Endothelial cell of umbilical vein (primary cell): ENCODE measurements at regions not wholly inside any gene's neighbourhood (a gene's known extent, or its start where the extent isn't known, plus 50 kb on each side); places are given as distances from the start of the nearest gene placed in this dataset.

ENCODE experiments used
- BruUV-seq: library from RNA; stranded (reverse); fragments of 400-500 nt; replicated peaks from 2 replicates; lab custom pipeline; 2021; lab: Mats Ljungman, UMichigan
- CTCF ChIA-PET: fragments of 300-600, 350-600 bp; sonication (Branson Sonifier 250); formaldehyde crosslinking; loops from one replicate; lab custom pipeline; 2021; ENCODE audit warnings: antibody characterized with exemption, inconsistent platforms; lab: Charles Lee
- POLR2A ChIA-PET: fragments of 300-600, 350-600 bp; sonication (Branson Sonifier 250); formaldehyde crosslinking; loops from one replicate; lab custom pipeline; 2021; ENCODE audit warnings: antibody characterized with exemption, inconsistent platforms; lab: Charles Lee
- DNase-seq: peaks from one replicate; pipeline ENCODE4 v3.0.0-alpha.2; 2011; ENCODE audit warnings: low read depth, low spot score
- FAIRE-seq: peaks from 2 replicates; lab custom pipeline; 2011; peaks lifted over from hg19 to GRCh38; lab: Jason Lieb, UNC
- H2AFZ ChIP-seq: 2 replicates; pipeline ENCODE4 v1.6.0; 2012; ENCODE audit warnings: low read depth, low read length, control low read depth, inconsistent platforms
- H3K27ac ChIP-seq: 2 replicates; pipeline ENCODE4 v1.5.1; 2011; ENCODE audit warnings: low read depth, mild to moderate bottlenecking, control low read depth, low read length, moderate library complexity; ENCODE audit not compliant: insufficient read depth
- H3K27me3 ChIP-seq, 2 experiments: 2 replicates each; pipeline versions ENCODE4 v1.6.0 to v1.6.1; 2011; ENCODE audit warnings: low read length in 2 of 2, mixed read lengths in 1 of 2; ENCODE audit not compliant: control insufficient read depth in 2 of 2, insufficient read depth in 2 of 2
- H3K36me3 ChIP-seq, 2 experiments: 2 replicates in 1 of 2; 3 replicates in 1 of 2; pipeline ENCODE4 v1.5.1; 2011; ENCODE audit warnings: low read length in 2 of 2, mild to moderate bottlenecking in 1 of 2, moderate library complexity in 1 of 2; ENCODE audit not compliant: control insufficient read depth in 2 of 2, insufficient read depth in 2 of 2; ENCODE audit errors: extremely low read depth in 1 of 2
- H3K4me1 ChIP-seq: 3 replicates; pipeline ENCODE4 v1.5.1; 2011; ENCODE audit warnings: mild to moderate bottlenecking, low read length; ENCODE audit not compliant: control insufficient read depth, insufficient read depth; ENCODE audit errors: extremely low read depth
- H3K4me2 ChIP-seq: 2 replicates; pipeline ENCODE4 v1.6.1; 2011; ENCODE audit warnings: low read length, control low read depth, mixed read lengths; ENCODE audit not compliant: insufficient read depth
- H3K4me3 ChIP-seq, 3 experiments: fragments of 200-600 bp in 1 of 3; sonication (generic), shearing (Covaris generic) in 1 of 3; replicated peaks in 1 of 3; 2 replicates each; pipeline ENCODE4 v1.5.1; 2011 to 2016; ENCODE audit warnings: control low read depth in 3 of 3, low read length in 3 of 3, mild to moderate bottlenecking in 2 of 3, inconsistent platforms in 1 of 3, low read depth in 1 of 3, moderate library complexity in 1 of 3; ENCODE audit not compliant: insufficient read depth in 1 of 3
- H3K79me2 ChIP-seq: 2 replicates; pipeline ENCODE4 v1.6.0; 2012; ENCODE audit warnings: low read length, inconsistent platforms; ENCODE audit not compliant: control insufficient read depth, insufficient read depth
- H3K9ac ChIP-seq: replicated peaks from 2 replicates; pipeline ENCODE3; 2011; ENCODE audit warnings: low read length, control low read depth; ENCODE audit not compliant: insufficient read depth; ENCODE audit errors: extremely low read depth
- H3K9me1 ChIP-seq: replicated peaks from 3 replicates; pipeline ENCODE4 v1.6.0; 2011; ENCODE audit warnings: mild to moderate bottlenecking, low read length; ENCODE audit not compliant: control insufficient read depth, insufficient read depth; ENCODE audit errors: extremely low read depth
- H3K9me3 ChIP-seq: replicated peaks from 2 replicates; pipeline ENCODE4 v1.5.1; 2012; ENCODE audit warnings: low read length, inconsistent platforms; ENCODE audit not compliant: control insufficient read depth, insufficient read depth
- H4K20me1 ChIP-seq: replicated peaks from 2 replicates; pipeline ENCODE3; 2011; ENCODE audit warnings: mild to moderate bottlenecking, low read length; ENCODE audit not compliant: control insufficient read depth, insufficient read depth; ENCODE audit errors: extremely low read depth
- CTCF ChIP-seq, 2 donors: IDR thresholded peaks; 1 replicate in 1 of 2; 2 replicates in 1 of 2; pipeline ENCODE4 v1.5.1; 2011; ENCODE audit warnings: low read length in 2 of 2, mild to moderate bottlenecking in 2 of 2, moderate library complexity in 2 of 2, control low read depth in 1 of 2, inconsistent platforms in 1 of 2, low read depth in 1 of 2; ENCODE audit not compliant: insufficient read depth in 1 of 2; ENCODE audit errors: extremely low read depth in 1 of 2
- EZH2 ChIP-seq: IDR thresholded peaks from 2 replicates; pipeline ENCODE4 v1.6.1; 2012; ENCODE audit warnings: borderline replicate concordance, low read depth, mild to moderate bottlenecking, moderate library complexity, low read length, inconsistent platforms; ENCODE audit not compliant: severe bottlenecking
- FOS ChIP-seq: IDR thresholded peaks from 2 replicates; pipeline ENCODE4 v1.6.1; 2011; ENCODE audit warnings: mild to moderate bottlenecking, low read length, moderate library complexity, borderline replicate concordance; ENCODE audit not compliant: insufficient read depth
- GATA2 ChIP-seq: IDR thresholded peaks from 2 replicates; pipeline ENCODE4 v1.7.0; 2011; ENCODE audit warnings: low read depth, mild to moderate bottlenecking, moderate library complexity, mixed read lengths, low read length; ENCODE audit not compliant: insufficient read length, insufficient read depth
- JUN ChIP-seq: IDR thresholded peaks from 2 replicates; pipeline ENCODE4 v1.6.1; 2011; ENCODE audit warnings: borderline replicate concordance, low read depth; ENCODE audit not compliant: insufficient read length, insufficient read depth
- MAX ChIP-seq: IDR thresholded peaks from 2 replicates; pipeline ENCODE4 v1.6.1; 2011; ENCODE audit not compliant: insufficient read depth, insufficient read length
- MYC ChIP-seq: IDR thresholded peaks from one replicate; pipeline ENCODE4 v1.6.1; 2011; ENCODE audit warnings: mild to moderate bottlenecking, low read depth, low read length
- POLR2A ChIP-seq: IDR thresholded peaks from 2 replicates; pipeline ENCODE4 v1.6.1; 2012; ENCODE audit warnings: low read depth, mild to moderate bottlenecking, control low read depth, low read length
- POLR2AphosphoS5 ChIP-seq: IDR thresholded peaks from 2 replicates; pipeline ENCODE4 v1.6.1; 2012; ENCODE audit warnings: low read depth, mild to moderate bottlenecking, control low read depth, low read length, moderate library complexity; ENCODE audit not compliant: insufficient read depth
- dilution Hi-C: fragments of 300-500 bp; cut with MboI; formaldehyde crosslinking; loops from one replicate; pipeline ENCODE4 v1.15.0; 2019; ENCODE audit warnings: low sequenced_read_pairs; ENCODE audit not compliant: extremely low pct_ligation_motif_present
- intact Hi-C: fragments of 100-400 bp; cut with micrococcal nuclease; formaldehyde crosslinking; loops from one replicate; pipeline ENCODE4 v1.10.0; 2022

- FAIRE-seq (no peak), DNase-seq (no peak)
- ChIA-PET CTCF (no interaction called here), POLR2A (no interaction called here)
- TF ChIP-seq MYC = no peak
- TF ChIP-seq FOS = no peak
- no peak for TF ChIP-seq JUN
- no peak for TF ChIP-seq GATA2
- TF ChIP-seq CTCF (IDR thresholded peaks at IDR 0.05; ENCODE audit: extremely low read depth in 1 of 2, insufficient read depth in 1 of 2, low read depth in 1 of 2, low read length in 2 of 2) = no peak
- TF ChIP-seq POLR2A = no peak
- no peak for TF ChIP-seq POLR2AphosphoS5
- no peak for TF ChIP-seq EZH2
- no peak for TF ChIP-seq MAX
- Histone ChIP-seq H3K27me3 (no peaks in the 10 kb centered on the region), H3K9me1 (no peaks in the 10 kb centered on the region), H3K4me1 (no peaks in the 10 kb centered on the region), H4K20me1 (no peaks in the 10 kb centered on the region), H3K4me2 (no peak overlapping the region), H3K27ac (no peak overlapping the region), H3K4me3 (no peak overlapping the region), H2AFZ (no peak overlapping the region), H3K36me3 (no peaks in the 10 kb centered on the region), H3K79me2 (no peaks in the 10 kb centered on the region), H3K9me3 (no peaks in the 10 kb centered on the region), H3K9ac (no peak overlapping the region)
- no TSS peak for BruUV-seq
- dilution Hi-C loops (no loop called here), intact Hi-C loops (no loop called here)
Measured at GRCh38 chr9:115169003-115169402, 51.0 kb upstream of the TNC start.
